ENCODE measurements at regions not wholly inside any gene's neighbourhood (a gene's known extent, or its start where the extent isn't known, plus 50 kb on each side); places are given as distances from the start of the nearest gene placed in this dataset.
A peak's percentile ranks its signal among the peaks of the same experiment; 100 is the strongest.
"Not testable (repeated sequence)": the region's sequence is repeated elsewhere in the genome, so short reads cannot be mapped to it uniquely, and the experiment has no call there.

DNA sequence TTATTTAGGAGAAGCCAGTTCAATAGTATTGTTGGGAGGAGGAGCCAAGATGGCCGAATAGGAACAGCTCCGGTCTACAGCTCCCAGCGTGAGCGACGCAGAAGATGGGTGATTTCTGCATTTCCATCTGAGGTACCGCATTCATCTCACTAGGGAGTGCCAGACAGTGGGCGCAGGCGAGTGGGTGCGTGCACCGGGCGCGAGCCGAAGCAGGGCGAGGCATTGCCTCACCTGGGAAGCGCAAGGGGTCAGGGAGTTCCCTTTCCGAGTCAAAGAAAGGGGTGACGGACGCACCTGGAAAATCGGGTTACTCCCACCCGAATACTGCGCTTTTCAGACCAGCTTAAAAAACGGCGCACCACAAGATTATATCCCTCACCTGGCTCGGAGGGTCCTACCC is 403.2 kb upstream of the SMIM31 start:
- DNase-seq: not testable (repeated sequence)

DNA sequence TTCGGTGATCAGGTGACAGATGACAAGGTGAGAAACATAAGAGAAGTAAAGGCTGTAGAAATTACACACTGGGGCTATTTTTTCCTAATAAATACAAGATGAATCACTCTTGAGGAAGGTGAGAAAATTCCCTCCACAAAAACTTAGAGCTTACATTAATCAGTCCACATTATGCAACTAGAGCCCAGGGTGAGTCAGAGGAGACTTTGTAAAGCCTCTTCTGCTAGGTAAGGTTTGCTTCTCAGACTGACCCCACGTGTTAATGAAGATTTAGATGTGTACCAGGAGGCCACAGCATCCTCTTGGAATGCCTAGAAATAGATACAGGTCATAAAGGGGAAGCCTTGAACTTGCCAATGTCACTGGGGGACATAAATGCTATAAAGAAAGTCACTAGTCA is 396.0 kb upstream of the SMIM31 start:
- DNase-seq: no peak

GRCh38 chr4:164358400-164358799 is 395.5 kb upstream of the SMIM31 start:
- no peak for DNase-seq

- DNase-seq: no peak
Measured at GRCh38 chr4:164359881-164360280, 394.1 kb upstream of the SMIM31 start.

DNA sequence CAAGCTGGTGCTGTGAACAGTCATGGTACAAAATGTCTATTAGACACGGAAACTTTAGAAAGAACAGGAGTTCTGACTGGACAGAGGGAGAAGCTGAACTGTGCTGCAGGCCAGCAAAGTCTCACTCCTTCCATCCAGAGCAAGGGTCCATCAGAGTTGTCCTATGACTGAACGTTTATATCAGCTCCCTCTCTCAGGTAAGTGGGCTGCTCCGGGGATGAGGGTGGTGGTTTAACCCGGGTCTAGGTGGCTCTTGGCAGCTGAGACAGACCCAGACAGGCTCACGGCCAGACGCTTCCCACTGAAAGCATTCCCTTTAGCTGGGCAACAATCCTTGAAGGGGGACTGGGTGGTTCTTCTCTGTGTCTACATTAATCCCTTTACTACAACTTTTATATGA is 385.0 kb upstream of the SMIM31 start:
- DNase-seq: no peak

- no peak for DNase-seq
Measured at GRCh38 chr4:164373021-164373420, 380.9 kb upstream of the SMIM31 start.

DNA sequence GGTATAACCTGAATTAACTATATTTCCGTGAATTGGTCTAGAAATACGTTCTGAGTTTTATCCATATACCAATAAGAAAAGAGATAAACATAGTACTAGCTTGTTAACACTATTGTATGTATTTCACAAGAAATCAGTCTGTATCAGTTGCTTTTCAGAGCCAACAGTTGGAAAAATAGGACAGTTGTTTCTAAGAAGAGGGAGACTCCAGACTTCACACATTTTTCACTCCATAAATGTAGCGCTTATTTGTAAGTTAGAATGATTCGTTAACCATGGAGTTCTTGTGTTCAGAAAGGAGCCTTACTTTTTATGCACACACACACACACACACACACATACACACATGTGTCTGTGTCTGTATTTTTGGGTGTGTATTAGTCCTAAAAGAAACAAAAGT is 376.7 kb upstream of the SMIM31 start:
- DNase-seq: no peak

- DNase-seq: no peak
Measured at GRCh38 chr4:164378361-164378760, 375.6 kb upstream of the SMIM31 start.

GRCh38 chr4:164379694-164380093 is 374.2 kb upstream of the SMIM31 start:
- no peak for DNase-seq

DNA sequence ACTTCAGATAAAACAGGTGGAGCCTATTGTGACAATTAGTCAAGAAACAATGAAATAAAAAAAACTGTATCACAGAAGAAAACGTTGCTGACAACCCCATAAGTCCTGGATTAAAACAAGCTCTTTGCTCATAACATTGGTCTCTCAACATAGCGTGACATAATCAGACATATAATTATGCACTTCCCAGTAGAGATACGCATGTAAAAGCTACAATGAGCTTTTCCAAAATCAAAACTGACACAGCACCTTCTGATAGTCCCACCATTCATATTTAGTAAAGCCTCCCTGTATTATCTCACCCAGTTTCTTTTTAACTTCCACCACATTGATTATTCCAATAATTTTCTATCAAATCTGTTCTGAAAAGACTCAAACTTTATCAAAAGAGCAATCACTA is 372.1 kb upstream of the SMIM31 start:
- no peak for DNase-seq

DNA sequence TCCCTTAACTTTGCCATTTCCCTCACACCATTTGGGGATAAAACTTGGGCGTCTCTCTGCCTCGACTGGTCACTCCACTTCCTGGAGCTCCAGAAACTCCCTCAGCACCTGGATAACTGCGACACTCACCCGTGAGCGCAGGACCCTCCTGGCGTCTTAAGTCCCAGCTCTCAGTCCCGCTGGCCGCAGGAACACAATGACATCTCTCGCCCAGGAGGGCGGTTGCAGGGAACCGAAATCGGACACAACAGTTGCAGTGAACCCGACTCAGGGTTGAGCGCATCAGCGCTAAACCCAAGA is 370.9 kb upstream of the SMIM31 start:
- DNase-seq: no peak

DNA sequence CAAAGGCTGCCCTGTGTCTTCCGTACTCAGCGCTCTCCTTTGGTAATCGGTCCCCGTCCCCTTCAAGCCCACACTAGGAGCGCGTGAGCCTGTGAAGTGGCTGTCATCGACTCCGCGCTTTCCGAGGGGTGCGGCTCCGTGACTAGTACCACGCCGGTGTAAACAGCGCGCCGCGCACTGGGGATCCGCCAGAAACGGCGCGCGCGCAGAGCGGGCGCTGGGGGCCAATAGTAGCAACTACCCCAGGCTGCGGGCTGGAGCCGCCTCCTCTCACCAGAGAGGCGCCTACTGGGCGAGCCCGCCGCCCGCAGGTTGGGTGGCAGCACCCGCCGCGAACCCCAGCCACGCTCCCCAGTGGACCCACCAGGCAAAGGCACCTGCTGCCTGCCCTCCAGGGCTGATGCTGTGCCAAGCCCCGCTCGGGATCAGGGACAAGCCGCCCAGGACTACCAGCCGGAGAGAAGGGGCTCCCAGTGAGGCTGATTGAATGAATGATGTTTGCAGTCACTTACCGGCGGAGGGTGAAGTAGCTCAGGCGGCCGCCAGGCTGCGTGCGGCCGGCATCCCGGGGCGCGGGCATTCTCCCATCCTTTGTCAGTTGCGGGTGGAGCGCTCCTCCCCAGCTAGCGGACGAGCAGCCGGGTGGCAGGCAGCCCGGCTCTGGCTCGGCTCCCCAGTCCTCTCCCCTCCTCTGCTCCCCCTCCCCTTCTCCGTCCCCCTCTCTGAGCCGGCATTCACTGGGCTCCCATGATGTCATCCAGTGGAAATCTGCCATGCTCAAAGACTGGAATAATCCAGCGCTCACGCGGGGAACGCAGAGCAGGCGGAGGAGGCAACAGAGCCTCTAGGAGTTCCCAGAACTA is 370.3 kb upstream of the SMIM31 start:
- peak; percentile 51 for DNase-seq

DNA sequence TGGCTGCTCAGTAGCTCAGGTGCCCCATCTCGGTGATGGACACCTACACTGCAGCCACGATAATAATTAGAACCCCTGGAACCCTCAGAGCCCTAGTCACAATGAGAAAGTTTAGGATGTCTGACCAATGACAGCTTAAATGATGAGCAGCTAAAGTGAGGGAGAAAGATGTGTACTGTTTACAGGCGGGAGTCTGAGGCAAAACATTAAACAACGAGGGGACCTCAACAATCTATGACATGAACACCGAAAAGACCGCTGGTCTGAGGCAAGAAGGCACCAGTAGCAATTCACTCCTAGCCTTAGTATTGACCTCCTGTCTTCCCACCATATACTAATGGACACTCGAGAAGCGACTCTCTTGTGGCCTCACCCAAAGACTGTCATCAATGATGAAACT is 369.5 kb upstream of the SMIM31 start:
- no peak for DNase-seq

DNA sequence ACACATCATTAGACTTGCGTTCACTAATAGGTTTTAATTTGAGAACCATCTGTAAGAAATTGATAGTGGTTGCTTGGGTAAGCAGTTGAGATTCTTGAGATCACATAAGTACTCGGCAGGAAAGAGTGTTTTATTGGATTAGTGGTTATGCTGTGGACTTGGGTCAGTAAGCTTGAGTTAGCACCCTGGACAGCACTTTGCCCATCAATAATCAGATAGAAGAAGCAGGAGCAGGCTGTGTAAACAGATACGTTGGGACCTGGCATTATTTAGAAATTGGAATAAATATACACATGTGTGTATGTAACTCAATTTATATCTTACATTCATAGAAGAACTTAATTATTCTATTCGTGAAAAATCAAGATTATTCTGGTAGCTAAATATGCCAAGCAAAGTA is 357.5 kb upstream of the SMIM31 start:
- peak; percentile 56 for DNase-seq

DNA sequence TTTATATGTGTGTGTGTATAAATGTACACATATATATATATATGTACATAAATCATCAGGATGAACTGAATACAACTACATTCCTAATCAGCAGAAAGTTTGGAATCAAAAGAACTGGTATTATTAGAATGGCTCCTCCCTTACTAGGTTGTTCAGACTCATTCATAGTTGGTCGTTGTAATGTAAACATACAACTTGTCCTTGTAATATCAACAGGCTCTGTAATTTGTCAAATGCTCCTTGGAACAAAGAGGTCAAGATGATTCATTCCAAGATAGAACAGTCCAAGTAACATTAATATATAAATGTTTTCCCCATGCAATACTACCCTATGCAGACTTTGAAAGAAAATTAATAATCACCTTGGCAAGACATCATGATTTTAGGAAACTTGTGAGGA is 351.4 kb upstream of the SMIM31 start:
- no peak for DNase-seq

DNA sequence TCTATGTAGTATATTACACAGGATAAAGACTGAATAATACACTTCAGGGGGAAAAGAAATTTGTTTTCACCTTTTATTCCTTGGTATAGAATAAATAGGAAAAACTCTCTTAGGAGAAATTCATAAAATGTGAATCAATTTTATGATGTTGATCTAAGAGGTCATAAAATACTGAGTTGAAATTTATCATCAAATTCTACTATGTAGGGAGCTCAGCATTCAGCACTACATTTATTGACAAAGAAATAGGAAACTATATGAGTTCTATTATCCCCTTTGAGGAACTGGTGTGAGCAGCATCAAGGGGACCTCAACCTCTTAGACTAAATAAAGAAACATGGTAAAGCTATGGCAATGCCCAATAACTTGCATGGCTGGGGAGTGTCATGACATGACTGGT is 348.2 kb upstream of the SMIM31 start:
- no peak for DNase-seq

- DNase-seq: no peak
Measured at GRCh38 chr4:164408831-164409230, 345.1 kb upstream of the SMIM31 start.

DNA sequence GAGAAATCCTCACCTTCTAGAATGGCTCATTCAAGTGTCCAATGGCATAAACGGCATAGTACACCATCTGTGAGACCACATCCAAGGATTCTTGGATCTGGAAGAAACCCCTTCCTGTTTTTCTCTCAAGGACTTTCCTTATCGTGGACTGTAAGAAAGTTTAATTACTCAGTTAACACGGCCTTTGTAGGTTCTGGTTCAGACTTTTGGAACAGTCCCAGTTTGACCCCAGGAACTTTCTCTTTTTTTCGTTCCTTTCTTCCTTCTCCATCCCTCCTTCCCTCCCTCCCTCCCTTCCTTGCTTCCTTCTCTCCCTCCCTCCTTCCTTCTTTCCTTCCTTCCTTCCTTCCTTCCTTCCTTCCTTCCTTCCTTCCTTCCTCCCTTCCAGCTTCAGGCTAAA is 343.5 kb upstream of the SMIM31 start:
- DNase-seq: no peak

GRCh38 chr4:164412246-164412645 is 341.7 kb upstream of the SMIM31 start:
- no peak for DNase-seq

DNA sequence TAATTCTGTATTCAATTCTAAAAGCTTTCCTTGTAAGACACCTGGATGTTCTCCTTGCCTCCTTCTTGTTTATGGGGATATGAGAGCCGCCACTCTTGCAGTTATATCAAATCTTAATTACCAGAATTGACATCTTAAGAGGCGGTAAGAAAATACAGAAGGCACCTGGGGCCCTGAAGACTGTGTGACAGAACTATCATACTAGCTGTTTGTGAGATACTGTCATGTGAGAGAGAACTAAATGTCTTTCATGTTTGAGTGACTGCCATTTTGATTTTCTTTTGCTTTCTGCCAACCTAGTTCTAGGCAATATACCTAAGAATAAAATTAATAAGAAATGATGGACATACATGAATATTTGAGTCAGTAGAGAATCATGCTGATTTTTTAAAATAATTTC is 340.2 kb upstream of the SMIM31 start:
- no peak for DNase-seq

- DNase-seq: no peak
Measured at GRCh38 chr4:164423819-164424218, 330.1 kb upstream of the SMIM31 start.

- DNase-seq: no peak
Measured at GRCh38 chr4:164424846-164425245, 329.1 kb upstream of the SMIM31 start.

DNA sequence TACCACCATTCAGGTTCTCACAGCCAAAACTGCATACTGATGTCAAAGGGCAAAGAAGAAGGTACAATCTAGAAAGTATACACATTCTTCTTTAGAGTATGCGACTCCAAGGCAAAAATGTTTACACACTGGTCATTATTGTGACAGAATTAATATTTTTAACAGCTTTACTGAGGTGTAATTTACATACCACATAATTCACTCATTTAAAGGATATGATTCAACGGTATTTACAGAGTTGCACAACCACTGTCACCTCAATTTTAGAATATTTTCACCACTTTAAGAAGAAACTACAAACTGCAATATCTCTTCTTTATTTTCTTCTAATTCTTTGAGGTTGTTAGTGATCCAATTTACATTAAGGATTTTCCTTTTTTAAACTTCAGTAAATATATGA is 325.4 kb upstream of the SMIM31 start:
- DNase-seq: no peak

DNA sequence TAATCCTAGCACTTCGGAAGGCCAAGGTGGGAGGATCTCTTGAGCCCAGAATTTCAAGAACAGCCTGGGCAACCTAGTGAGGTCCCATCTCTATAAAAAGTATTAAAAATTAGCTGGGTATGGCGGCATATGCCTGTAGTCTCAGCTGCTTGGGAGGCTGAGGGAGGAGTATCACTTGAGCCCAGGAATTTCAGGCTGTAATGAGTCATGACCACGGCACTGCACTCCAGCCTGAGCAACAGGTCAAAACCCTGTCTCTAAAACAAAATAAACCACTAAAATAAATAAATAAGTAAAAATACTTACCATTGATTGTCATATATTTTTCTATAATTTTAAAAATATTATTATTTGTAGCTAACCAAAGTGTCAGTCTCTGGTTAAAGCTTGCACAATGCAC is 315.6 kb upstream of the SMIM31 start:
- DNase-seq: no peak

- DNase-seq: no peak
Measured at GRCh38 chr4:164439037-164439436, 314.9 kb upstream of the SMIM31 start.

DNA sequence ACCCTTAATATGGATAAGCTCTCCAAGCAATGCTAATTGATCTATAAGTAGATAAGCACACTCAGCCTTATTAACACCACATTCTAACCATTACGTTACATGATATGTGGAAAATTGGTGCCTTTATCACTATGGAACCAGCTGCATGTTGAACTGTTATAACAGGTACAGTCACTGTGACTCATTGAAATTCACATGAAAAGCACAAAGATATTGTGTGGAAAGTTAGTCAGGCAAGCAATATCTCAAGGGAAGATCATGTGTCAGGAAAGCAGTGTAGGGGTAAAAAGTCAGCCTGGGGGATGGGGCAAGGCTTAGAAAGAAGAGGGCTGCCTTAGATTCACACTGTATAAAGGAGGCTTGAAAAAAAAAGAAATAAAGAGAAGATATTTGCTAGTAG is 313.7 kb upstream of the SMIM31 start:
- peak; percentile 79 for DNase-seq
